Stimulated activated naive CD8-positive, alpha-beta T cell treated with anti-CD3 and anti-CD28 coated beads, Interleukin-15, Interleukin-2, amounts not matched to agents 100 ng/mL and 50 ng/mL, for 24 hours (primary cell): ENCODE measurements at regions not wholly inside any gene's neighbourhood (a gene's known extent, or its start where the extent isn't known, plus 50 kb on each side); places are given as distances from the start of the nearest gene placed in this dataset.

Source experiments
- H3K27ac Mint-ChIP-seq: one replicate; pipeline ENCODE4 v1.8.0; 2021; ENCODE audit warnings: mild to moderate bottlenecking, mixed read lengths
- H3K27me3 Mint-ChIP-seq: one replicate; pipeline ENCODE4 v1.8.0; 2021; ENCODE audit warnings: mixed read lengths
- H3K36me3 Mint-ChIP-seq: one replicate; pipeline ENCODE4 v1.8.0; 2021; ENCODE audit warnings: low read depth, mixed read lengths
- H3K4me1 Mint-ChIP-seq: one replicate; pipeline ENCODE4 v1.8.0; 2021; ENCODE audit warnings: low read depth, mixed read lengths
- H3K4me3 Mint-ChIP-seq: one replicate; pipeline ENCODE4 v1.8.0; 2021; ENCODE audit warnings: mild to moderate bottlenecking, mixed read lengths
- H3K9me3 Mint-ChIP-seq: one replicate; pipeline ENCODE4 v1.8.0; 2021; ENCODE audit warnings: mixed read lengths

GRCh38 chr19:28207244-28207643 is 1005.7 kb downstream of the UQCRFS1 start:
- Mint-ChIP-seq H3K27me3 (no peaks in the 10 kb centered on the region), H3K27ac (no peak overlapping the region), H3K36me3 (no peaks in the 10 kb centered on the region), H3K4me3 (no peak overlapping the region), H3K9me3 (peaks cover 6% of the 10 kb centered on the region), H3K4me1 (no peaks in the 10 kb centered on the region)

GRCh38 chr19:28201462-28201943 is 1011.4 kb downstream of the UQCRFS1 start:
- no peak overlapping the region for H3K4me3 Mint-ChIP-seq
- H3K27me3 Mint-ChIP-seq: no peaks in the 10 kb centered on the region
- H3K9me3 Mint-ChIP-seq: peaks cover 8% of the 10 kb centered on the region
- H3K36me3 Mint-ChIP-seq: no peaks in the 10 kb centered on the region
- no peak overlapping the region for H3K27ac Mint-ChIP-seq
- H3K4me1 Mint-ChIP-seq: no peaks in the 10 kb centered on the region

DNA sequence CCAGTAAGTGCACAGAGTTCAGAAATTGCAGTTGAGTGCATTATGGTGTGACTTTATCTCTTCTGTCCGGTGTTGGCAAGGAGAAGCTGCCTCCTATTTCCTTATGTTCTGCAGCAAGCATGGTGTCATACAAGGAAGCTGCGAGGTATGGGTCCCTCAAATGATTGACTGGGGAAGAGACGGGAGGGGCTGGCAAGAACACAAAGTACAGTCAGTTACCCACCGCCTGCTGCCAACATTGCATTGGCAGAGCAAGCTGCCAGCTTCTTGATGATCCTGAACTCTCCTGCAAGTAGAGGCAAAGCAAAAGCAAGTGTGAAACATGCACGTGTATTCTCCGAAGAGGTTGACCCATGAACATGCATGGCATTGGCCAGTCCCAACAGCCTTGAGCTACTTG is 1013.6 kb downstream of the UQCRFS1 start:
- Mint-ChIP-seq H3K27me3 (no peaks in the 10 kb centered on the region), H3K36me3 (no peaks in the 10 kb centered on the region), H3K4me1 (no peaks in the 10 kb centered on the region), H3K9me3 (peaks cover 8% of the 10 kb centered on the region), H3K27ac (no peak overlapping the region), H3K4me3 (no peak overlapping the region)

DNA sequence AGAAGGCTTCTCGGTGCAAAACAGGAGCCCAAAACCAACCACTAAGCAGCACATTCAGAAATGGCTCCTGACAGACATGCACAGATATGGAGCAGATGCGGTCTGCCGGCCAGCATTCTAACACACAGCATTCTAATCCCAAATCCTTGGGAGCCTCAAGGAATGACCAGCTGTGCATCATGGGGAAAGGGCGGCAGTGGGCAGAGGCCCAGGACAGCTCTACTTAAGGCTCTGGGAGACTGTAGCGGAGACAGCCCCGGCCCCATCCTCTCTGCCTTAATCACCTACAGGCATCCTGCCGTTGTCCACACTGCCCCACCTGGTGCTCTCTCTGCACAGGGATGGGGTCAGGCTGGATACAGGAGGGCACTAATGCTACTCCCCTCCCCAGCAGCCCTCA is 1016.0 kb downstream of the UQCRFS1 start:
- Mint-ChIP-seq H3K27ac (no peak overlapping the region), H3K36me3 (no peaks in the 10 kb centered on the region), H3K9me3 (peaks cover 18% of the 10 kb centered on the region), H3K4me3 (no peak overlapping the region), H3K4me1 (no peaks in the 10 kb centered on the region), H3K27me3 (no peaks in the 10 kb centered on the region)

DNA sequence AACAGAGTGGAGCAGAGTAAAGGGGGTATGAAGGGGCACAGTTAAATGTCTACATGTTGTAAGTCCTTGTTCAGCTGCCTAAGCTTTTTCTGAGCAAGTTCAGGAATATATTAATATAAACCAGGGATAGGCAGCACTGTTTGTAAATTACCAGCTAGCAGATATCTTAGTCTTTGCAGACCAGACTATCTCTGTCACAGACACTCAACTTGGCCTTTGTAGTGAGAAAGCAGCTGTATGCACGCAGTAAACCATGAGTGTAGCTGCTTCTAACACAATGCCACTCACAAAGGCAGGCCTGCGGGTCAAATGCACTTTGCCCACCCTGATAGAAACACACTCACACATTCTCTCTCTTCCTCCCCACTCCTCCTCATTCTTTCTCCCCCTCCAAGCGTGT is 1016.9 kb downstream of the UQCRFS1 start:
- Mint-ChIP-seq H3K27me3 (no peaks in the 10 kb centered on the region), H3K36me3 (no peaks in the 10 kb centered on the region), H3K27ac (no peak overlapping the region), H3K4me3 (no peak overlapping the region), H3K9me3 (peaks cover 16% of the 10 kb centered on the region), H3K4me1 (no peaks in the 10 kb centered on the region)

DNA sequence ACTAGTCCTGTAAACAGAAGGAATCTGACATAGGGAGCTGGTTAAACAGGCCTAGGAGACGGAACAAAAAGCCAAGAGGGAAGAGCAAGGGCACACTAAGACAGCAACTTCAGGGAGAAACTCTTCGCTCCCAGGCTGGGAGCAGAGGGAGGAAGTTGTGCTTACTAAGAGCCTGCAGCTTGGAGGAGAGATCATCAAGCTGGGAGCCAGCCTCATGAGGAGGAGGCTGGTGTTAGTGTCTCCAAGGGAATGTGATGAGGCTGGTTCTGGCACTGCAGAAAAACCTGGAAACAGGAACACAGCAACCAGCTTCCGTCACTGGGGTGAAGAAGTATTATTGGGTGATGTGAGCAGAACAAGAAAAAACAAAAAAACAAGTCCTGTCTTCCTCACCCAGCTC is 1027.3 kb downstream of the UQCRFS1 start:
- Mint-ChIP-seq H3K9me3 (peaks cover 8% of the 10 kb centered on the region), H3K36me3 (no peaks in the 10 kb centered on the region), H3K27me3 (no peaks in the 10 kb centered on the region), H3K4me3 (no peak overlapping the region), H3K27ac (no peak overlapping the region), H3K4me1 (no peaks in the 10 kb centered on the region)

GRCh38 chr19:28184997-28185396 is 1028.0 kb downstream of the UQCRFS1 start:
- Mint-ChIP-seq H3K9me3 (peaks cover 8% of the 10 kb centered on the region), H3K4me3 (no peak overlapping the region), H3K4me1 (no peaks in the 10 kb centered on the region), H3K36me3 (no peaks in the 10 kb centered on the region), H3K27me3 (no peaks in the 10 kb centered on the region), H3K27ac (no peak overlapping the region)

DNA sequence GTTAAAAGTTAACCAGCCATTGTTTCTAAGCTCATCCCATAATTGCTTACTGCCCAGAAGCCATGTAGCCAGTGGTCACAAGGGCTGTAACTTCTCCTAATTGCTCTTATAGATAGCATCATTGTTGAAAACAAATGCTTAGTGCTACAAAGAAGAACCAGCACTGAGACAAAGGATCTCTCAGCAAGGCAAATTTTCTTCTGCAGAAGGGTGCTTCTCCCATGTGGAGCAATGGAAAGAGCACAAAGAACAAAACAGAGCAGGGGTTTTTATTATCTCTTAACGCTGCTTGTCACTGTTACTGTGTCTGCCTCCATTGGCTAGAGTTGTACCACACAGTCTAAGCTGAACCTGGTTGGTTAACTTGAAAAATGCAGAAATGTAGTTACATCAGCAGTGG is 1036.8 kb downstream of the UQCRFS1 start:
- H3K27ac Mint-ChIP-seq: no peak overlapping the region
- no peaks in the 10 kb centered on the region for H3K4me1 Mint-ChIP-seq
- peaks cover 6% of the 10 kb centered on the region for H3K27me3 Mint-ChIP-seq
- H3K36me3 Mint-ChIP-seq: no peaks in the 10 kb centered on the region
- no peak overlapping the region for H3K4me3 Mint-ChIP-seq
- peaks cover 35% of the 10 kb centered on the region for H3K9me3 Mint-ChIP-seq

- H3K9me3 Mint-ChIP-seq: peaks cover 28% of the 10 kb centered on the region
- no peak overlapping the region for H3K27ac Mint-ChIP-seq
- H3K27me3 Mint-ChIP-seq: peaks cover 6% of the 10 kb centered on the region
- H3K4me3 Mint-ChIP-seq: no peak overlapping the region
- no peaks in the 10 kb centered on the region for H3K36me3 Mint-ChIP-seq
- H3K4me1 Mint-ChIP-seq: no peaks in the 10 kb centered on the region
Observed at GRCh38 chr19:28171983-28172382, 1041.0 kb downstream of the UQCRFS1 start.

GRCh38 chr19:28170066-28170465 is 1042.9 kb downstream of the UQCRFS1 start:
- Mint-ChIP-seq H3K9me3 (peaks cover 24% of the 10 kb centered on the region), H3K27ac (no peak overlapping the region), H3K4me3 (no peak overlapping the region), H3K27me3 (peaks cover 6% of the 10 kb centered on the region), H3K36me3 (no peaks in the 10 kb centered on the region), H3K4me1 (no peaks in the 10 kb centered on the region)

DNA sequence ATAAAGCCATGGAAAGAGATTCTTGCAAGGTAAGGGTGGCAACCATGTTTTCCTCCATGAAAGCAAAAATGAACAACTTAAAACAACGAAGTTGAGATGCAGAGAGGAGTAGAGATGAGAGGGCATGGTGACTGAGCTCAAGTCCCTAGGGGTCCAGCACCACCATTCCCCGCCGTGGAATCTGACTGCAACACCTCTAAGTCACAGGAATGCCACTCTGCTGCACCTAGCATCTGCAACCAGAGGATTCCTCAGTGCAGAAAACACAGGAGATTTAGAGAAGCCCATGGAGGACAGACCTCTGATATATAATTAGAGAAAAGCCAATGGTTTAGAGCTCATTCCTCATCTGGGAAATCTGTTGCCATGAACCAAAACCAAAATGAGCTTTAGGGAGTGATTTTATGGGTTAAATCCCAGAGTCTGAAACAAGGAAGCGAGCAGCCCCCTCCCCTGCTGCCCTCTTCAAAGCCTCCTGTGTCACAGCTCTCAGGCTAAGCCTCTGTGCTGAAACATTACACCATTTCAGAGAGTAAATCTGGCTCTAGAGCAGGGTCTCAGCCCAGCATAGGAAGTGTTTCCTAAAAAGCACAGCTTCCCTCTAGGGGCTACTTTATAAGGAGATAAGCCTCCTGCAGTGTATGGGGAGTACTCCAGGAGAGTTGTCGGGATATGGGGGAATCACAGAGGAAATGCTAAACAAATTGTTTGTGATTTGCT is 1043.6 kb downstream of the UQCRFS1 start:
- H3K4me1 Mint-ChIP-seq: no peaks in the 10 kb centered on the region
- peaks cover 24% of the 10 kb centered on the region for H3K9me3 Mint-ChIP-seq
- no peak overlapping the region for H3K27ac Mint-ChIP-seq
- no peaks in the 10 kb centered on the region for H3K36me3 Mint-ChIP-seq
- H3K27me3 Mint-ChIP-seq: peaks cover 6% of the 10 kb centered on the region
- no peak overlapping the region for H3K4me3 Mint-ChIP-seq

DNA sequence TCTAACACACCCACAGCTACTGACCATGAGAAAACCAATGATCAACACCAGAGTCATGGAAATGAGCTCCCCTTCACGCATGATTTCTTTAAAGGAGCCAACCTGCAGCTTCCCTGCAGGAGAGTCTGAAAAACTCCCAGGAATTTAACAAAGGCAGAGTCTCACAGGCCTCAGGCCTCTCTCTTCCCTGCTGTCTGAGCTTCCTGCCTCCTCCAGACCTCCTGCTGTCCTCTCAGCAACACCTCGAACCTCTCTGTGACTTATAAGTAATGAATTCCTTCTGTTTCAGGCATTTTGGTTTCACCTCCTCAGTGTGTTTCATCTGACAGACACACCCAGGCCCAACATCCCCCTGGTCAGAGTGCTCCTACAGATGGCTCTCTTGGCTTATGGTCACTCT is 1044.4 kb downstream of the UQCRFS1 start:
- Mint-ChIP-seq H3K4me1 (no peaks in the 10 kb centered on the region), H3K27me3 (peaks cover 6% of the 10 kb centered on the region), H3K27ac (no peak overlapping the region), H3K36me3 (no peaks in the 10 kb centered on the region), H3K9me3 (peaks cover 24% of the 10 kb centered on the region), H3K4me3 (no peak overlapping the region)

- Mint-ChIP-seq H3K27ac (no peak overlapping the region), H3K9me3 (peaks cover 8% of the 10 kb centered on the region), H3K4me1 (no peaks in the 10 kb centered on the region), H3K27me3 (no peaks in the 10 kb centered on the region), H3K4me3 (no peak overlapping the region), H3K36me3 (no peaks in the 10 kb centered on the region)
Observed at GRCh38 chr19:28166025-28166424, 1046.9 kb downstream of the UQCRFS1 start.

DNA sequence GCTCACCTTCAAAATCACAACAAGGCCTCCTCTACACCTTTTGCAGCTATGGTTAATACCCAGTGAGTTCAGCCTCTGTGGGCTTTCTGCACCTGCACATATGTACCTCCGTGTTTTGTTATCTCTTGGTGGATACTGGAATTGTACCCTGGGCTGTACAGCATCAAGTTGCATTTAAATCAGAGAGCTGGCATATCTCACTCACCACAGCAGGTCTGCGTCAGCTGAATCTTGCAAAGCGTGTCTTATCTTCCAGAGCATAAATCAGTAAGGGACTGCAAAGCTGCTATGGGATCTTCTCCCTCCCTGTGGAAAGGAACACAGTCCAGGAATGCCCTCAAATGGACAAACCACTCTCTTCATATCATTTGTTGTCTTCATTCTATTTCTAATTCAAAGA is 1048.7 kb downstream of the UQCRFS1 start:
- H3K9me3 Mint-ChIP-seq: peaks cover 13% of the 10 kb centered on the region
- no peaks in the 10 kb centered on the region for H3K36me3 Mint-ChIP-seq
- H3K4me3 Mint-ChIP-seq: no peak overlapping the region
- H3K27me3 Mint-ChIP-seq: no peaks in the 10 kb centered on the region
- no peak overlapping the region for H3K27ac Mint-ChIP-seq
- no peaks in the 10 kb centered on the region for H3K4me1 Mint-ChIP-seq

GRCh38 chr19:28159065-28159464 is 1053.9 kb downstream of the UQCRFS1 start:
- H3K27ac Mint-ChIP-seq: no peak overlapping the region
- no peaks in the 10 kb centered on the region for H3K4me1 Mint-ChIP-seq
- peaks cover 5% of the 10 kb centered on the region for H3K9me3 Mint-ChIP-seq
- no peaks in the 10 kb centered on the region for H3K36me3 Mint-ChIP-seq
- no peaks in the 10 kb centered on the region for H3K27me3 Mint-ChIP-seq
- H3K4me3 Mint-ChIP-seq: no peak overlapping the region

- Mint-ChIP-seq H3K4me1 (no peaks in the 10 kb centered on the region), H3K9me3 (peaks cover 4% of the 10 kb centered on the region), H3K27ac (no peak overlapping the region), H3K4me3 (no peak overlapping the region), H3K36me3 (no peaks in the 10 kb centered on the region), H3K27me3 (no peaks in the 10 kb centered on the region)
Observed at GRCh38 chr19:28155265-28155664, 1057.7 kb downstream of the UQCRFS1 start.
